ENCODE measurements at regions not wholly inside any gene's neighbourhood (a gene's known extent, or its start where the extent isn't known, plus 50 kb on each side); places are given as distances from the start of the nearest gene placed in this dataset.

DNA sequence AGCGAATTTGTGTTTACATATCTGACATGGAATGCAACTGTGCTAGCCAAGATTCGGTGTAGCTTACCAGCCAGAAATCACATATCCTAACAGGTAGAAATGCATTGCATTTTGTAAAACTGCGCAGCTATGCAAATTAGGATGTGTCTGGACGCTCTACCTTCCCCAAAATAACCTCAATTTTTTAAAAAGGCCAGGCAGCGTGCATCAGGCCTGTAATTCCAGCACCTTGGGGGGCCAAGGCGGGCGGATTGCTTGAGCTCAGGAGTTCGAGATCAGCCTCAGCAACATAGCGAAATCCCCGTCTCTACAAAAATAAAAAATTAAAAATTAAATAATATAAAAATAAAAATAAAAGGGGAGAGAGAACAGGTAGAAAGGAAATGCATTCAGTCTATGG is 305.0 kb downstream of the TYW1 start:
- Histone ChIP-seq H3K27ac (ENCODE audit: low read depth in 1 of 2, low read length in 2 of 2) (peak overlapping the region in 1 of 2 donors; percentile 93), H3K9ac (ENCODE audit: low read depth in 1 of 2, low read length in 2 of 2) (peak overlapping the region; percentile 25 to 85), H3K4me1 (ENCODE audit: control insufficient read depth in 4 of 4, insufficient read depth in 4 of 4, low read length in 3 of 4) (peaks cover 0 to 6% (median 1%) of the 10 kb centered on the region in 4 donors), H3K27me3 (ENCODE audit: control insufficient read depth in 4 of 4, insufficient read depth in 4 of 4, low read length in 3 of 4) (no peaks in the 10 kb centered on the region), H3K36me3 (ENCODE audit: control insufficient read depth in 4 of 4, insufficient read depth in 3 of 4, low read depth in 1 of 4, low read length in 3 of 4) (peaks cover 0 to 2% (median 1%) of the 10 kb centered on the region in 4 donors), H3K4me3 (ENCODE audit: low read depth in 1 of 3, low read length in 3 of 3) (peak overlapping the region; percentile 54 to 89 (median 87)), H3K9me3 (ENCODE audit: control insufficient read depth in 4 of 4, low read length in 3 of 4) (no peaks in the 10 kb centered on the region)
- WGBS: 45% methylated on average over 10 of the region's 10 CpGs
- TF ChIP-seq RXRA (IDR thresholded peaks at IDR 0.05) (no peak), TAF1 (conservative IDR thresholded peaks at IDR 0.05) (no peak), EGR1 (IDR thresholded peaks at IDR 0.05; ENCODE audit: low read depth in 2 of 2) (no peak), HNF4A (conservative IDR thresholded peaks at IDR 0.05) (no peak), YY1 (IDR thresholded peaks at IDR 0.05) (no peak), NR2F2 (IDR thresholded peaks at IDR 0.05) (no peak), RAD21 (IDR thresholded peaks at IDR 0.05) (no peak), GABPA (IDR thresholded peaks at IDR 0.05 in 1 of 2, conservative IDR thresholded peaks at IDR 0.05 in 1 of 2) (no peak), FOXA2 (IDR thresholded peaks at IDR 0.05) (no peak), FOXA1 (IDR thresholded peaks at IDR 0.05) (no peak)
- TF ChIP-seq, protein P1, sequence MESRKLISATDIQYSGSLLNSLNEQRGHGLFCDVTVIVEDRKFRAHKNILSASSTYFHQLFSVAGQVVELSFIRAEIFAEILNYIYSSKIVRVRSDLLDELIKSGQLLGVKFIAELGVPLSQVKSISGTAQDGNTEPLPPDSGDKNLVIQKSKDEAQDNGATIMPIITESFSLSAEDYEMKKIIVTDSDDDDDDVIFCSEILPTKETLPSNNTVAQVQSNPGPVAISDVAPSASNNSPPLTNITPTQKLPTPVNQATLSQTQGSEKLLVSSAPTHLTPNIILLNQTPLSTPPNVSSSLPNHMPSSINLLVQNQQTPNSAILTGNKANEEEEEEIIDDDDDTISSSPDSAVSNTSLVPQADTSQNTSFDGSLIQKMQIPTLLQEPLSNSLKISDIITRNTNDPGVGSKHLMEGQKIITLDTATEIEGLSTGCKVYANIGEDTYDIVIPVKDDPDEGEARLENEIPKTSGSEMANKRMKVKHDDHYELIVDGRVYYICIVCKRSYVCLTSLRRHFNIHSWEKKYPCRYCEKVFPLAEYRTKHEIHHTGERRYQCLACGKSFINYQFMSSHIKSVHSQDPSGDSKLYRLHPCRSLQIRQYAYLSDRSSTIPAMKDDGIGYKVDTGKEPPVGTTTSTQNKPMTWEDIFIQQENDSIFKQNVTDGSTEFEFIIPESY (IDR thresholded peaks at IDR 0.05): no peak
- TF ChIP-seq, protein P2, sequence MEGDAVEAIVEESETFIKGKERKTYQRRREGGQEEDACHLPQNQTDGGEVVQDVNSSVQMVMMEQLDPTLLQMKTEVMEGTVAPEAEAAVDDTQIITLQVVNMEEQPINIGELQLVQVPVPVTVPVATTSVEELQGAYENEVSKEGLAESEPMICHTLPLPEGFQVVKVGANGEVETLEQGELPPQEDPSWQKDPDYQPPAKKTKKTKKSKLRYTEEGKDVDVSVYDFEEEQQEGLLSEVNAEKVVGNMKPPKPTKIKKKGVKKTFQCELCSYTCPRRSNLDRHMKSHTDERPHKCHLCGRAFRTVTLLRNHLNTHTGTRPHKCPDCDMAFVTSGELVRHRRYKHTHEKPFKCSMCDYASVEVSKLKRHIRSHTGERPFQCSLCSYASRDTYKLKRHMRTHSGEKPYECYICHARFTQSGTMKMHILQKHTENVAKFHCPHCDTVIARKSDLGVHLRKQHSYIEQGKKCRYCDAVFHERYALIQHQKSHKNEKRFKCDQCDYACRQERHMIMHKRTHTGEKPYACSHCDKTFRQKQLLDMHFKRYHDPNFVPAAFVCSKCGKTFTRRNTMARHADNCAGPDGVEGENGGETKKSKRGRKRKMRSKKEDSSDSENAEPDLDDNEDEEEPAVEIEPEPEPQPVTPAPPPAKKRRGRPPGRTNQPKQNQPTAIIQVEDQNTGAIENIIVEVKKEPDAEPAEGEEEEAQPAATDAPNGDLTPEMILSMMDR (IDR thresholded peaks at IDR 0.05; ENCODE audit: low read depth, low read length, missing input control): no peak
- TF ChIP-seq, protein P3, sequence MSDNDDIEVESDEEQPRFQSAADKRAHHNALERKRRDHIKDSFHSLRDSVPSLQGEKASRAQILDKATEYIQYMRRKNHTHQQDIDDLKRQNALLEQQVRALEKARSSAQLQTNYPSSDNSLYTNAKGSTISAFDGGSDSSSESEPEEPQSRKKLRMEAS (IDR thresholded peaks at IDR 0.05): no peak
- no peak for DNase-seq (ENCODE audit: low spot score)

DNA sequence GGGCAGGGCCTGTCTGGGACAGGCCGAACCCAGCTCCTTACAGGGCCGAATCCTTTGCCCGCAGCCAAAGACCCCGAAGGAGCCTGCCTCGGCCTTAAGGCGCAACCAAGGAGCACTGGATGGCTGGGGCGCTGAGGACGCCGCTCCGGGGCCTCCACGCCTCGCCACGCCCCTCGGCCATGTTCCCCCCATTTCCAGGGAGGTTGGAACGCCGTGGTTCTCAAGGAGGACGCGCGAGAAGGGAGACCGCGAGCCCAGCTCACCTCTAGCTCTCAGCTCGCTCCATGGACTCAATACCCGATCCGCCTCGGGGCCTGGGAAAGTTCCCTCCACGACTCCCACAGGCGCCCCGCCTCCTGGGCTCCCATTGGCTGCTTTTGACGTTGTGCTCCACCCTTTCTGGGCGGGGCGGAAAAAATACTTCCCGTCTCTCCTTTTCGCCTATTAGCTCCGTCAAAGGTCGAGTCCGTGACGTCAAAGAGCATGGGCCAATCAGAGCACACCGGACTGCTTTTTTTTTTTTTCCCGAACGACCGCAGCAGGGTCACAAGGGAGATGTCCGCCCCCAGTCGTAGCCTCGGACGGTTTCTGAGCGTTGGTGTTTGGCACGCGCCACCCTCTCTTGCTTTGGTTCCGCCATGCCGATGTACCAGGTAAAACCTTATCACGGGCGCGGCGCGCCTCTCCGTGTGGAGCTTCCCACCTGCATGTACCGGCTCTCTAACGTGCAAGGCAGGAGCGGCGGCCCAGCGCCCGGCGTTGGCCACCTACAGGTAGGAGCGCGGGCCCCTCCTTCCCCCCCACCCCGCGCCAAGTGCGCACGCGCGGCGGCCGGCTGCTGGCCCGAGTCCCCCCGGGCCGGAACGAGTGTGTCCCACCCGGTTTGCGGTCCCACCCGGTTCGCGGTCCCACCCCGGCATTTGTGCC is 305.7 kb downstream of the TYW1 start:
- Histone ChIP-seq H3K27me3 (ENCODE audit: control insufficient read depth in 4 of 4, insufficient read depth in 4 of 4, low read length in 3 of 4) (no peaks in the 10 kb centered on the region), H3K27ac (ENCODE audit: low read depth in 1 of 2, low read length in 2 of 2) (peak overlapping the region; percentile 93 to 97), H3K36me3 (ENCODE audit: control insufficient read depth in 4 of 4, insufficient read depth in 3 of 4, low read depth in 1 of 4, low read length in 3 of 4) (peaks cover 0 to 3% (median 2%) of the 10 kb centered on the region in 4 donors), H3K4me3 (ENCODE audit: low read depth in 1 of 3, low read length in 3 of 3) (peak overlapping the region; percentile 79 to 99 (median 87)), H3K9ac (ENCODE audit: low read depth in 1 of 2, low read length in 2 of 2) (peak overlapping the region; percentile 85 to 90), H3K9me3 (ENCODE audit: control insufficient read depth in 4 of 4, low read length in 3 of 4) (no peaks in the 10 kb centered on the region), H3K4me1 (ENCODE audit: control insufficient read depth in 4 of 4, insufficient read depth in 4 of 4, low read length in 3 of 4) (peaks cover 0 to 6% (median 1%) of the 10 kb centered on the region in 4 donors)
- DNase-seq (ENCODE audit: low spot score): peak; percentile 98
- WGBS: under 1% methylated on average over 83 of the region's 83 CpGs
- TF ChIP-seq HNF4A (conservative IDR thresholded peaks at IDR 0.05): peak; percentile 19 to 44
- peak; percentile 87 for TF ChIP-seq YY1 (IDR thresholded peaks at IDR 0.05)
- TF ChIP-seq SP1 (IDR thresholded peaks at IDR 0.05): peak; percentile 92
- peak; percentile 57 to 61 for TF ChIP-seq RXRA (IDR thresholded peaks at IDR 0.05)
- no peak for TF ChIP-seq HNF4G (IDR thresholded peaks at IDR 0.05)
- no peak for TF ChIP-seq JUND (IDR thresholded peaks at IDR 0.05)
- TF ChIP-seq, protein P4, sequence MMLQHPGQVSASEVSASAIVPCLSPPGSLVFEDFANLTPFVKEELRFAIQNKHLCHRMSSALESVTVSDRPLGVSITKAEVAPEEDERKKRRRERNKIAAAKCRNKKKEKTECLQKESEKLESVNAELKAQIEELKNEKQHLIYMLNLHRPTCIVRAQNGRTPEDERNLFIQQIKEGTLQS (IDR thresholded peaks at IDR 0.05): no peak
- TF ChIP-seq EGR1 (IDR thresholded peaks at IDR 0.05; ENCODE audit: low read depth in 2 of 2): peak in 1 of 2 donors; percentile 30
- peak; percentile 10 for TF ChIP-seq FOXA1 (IDR thresholded peaks at IDR 0.05)
- TF ChIP-seq RAD21 (IDR thresholded peaks at IDR 0.05): peak; percentile 31 to 40
- TF ChIP-seq GABPA (IDR thresholded peaks at IDR 0.05 in 1 of 2, conservative IDR thresholded peaks at IDR 0.05 in 1 of 2): peak; percentile 0 to 71
- no peak for TF ChIP-seq NR2F2 (IDR thresholded peaks at IDR 0.05)
- TF ChIP-seq, protein P3 (IDR thresholded peaks at IDR 0.05): no peak
- TF ChIP-seq, protein P2 (IDR thresholded peaks at IDR 0.05; ENCODE audit: low read depth, low read length, missing input control): peak; percentile 27
- TF ChIP-seq TAF1 (conservative IDR thresholded peaks at IDR 0.05): peak; percentile 93
- no peak for TF ChIP-seq FOXA2 (IDR thresholded peaks at IDR 0.05)
- TF ChIP-seq, protein P1 (IDR thresholded peaks at IDR 0.05): peak; percentile 40
